NB4 (cell line): ENCODE measurements at regions not wholly inside any gene's neighbourhood (a gene's known extent, or its start where the extent isn't known, plus 50 kb on each side); places are given as distances from the start of the nearest gene placed in this dataset.

Source experiments
- POLR2A ChIP-seq: IDR thresholded peaks from 2 replicates; pipeline ENCODE4 v1.6.1; 2011; ENCODE audit warnings: mild to moderate bottlenecking; ENCODE audit not compliant: insufficient read length; ENCODE audit errors: extremely low read depth
- TF ChIP-seq, protein P1 (sequence below): IDR thresholded peaks from one replicate; pipeline ENCODE4 v1.5.1; 2012; ENCODE audit warnings: low read depth, low read length

DNA sequence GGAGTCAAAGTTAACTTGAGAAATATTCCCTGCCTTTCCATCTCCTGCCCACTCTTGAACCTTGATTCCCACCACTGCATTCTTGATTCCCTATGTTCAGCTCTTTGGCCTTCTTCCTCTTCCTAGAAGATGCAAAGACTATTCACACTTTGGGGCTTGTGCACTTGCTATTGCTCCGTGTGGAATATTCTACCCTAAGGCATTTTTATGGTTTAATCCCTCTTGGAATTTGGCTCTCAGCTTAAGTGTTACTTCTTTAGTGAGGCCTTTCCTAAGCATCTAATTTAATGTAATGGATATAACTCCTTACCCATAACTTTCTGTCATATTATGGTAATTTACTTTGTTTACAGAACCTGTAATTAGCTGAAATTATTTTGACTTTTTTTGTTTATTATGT, 318.9 kb upstream of the COL8A1 start:
- TF ChIP-seq, protein P1, sequence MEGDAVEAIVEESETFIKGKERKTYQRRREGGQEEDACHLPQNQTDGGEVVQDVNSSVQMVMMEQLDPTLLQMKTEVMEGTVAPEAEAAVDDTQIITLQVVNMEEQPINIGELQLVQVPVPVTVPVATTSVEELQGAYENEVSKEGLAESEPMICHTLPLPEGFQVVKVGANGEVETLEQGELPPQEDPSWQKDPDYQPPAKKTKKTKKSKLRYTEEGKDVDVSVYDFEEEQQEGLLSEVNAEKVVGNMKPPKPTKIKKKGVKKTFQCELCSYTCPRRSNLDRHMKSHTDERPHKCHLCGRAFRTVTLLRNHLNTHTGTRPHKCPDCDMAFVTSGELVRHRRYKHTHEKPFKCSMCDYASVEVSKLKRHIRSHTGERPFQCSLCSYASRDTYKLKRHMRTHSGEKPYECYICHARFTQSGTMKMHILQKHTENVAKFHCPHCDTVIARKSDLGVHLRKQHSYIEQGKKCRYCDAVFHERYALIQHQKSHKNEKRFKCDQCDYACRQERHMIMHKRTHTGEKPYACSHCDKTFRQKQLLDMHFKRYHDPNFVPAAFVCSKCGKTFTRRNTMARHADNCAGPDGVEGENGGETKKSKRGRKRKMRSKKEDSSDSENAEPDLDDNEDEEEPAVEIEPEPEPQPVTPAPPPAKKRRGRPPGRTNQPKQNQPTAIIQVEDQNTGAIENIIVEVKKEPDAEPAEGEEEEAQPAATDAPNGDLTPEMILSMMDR, result no peak
- TF ChIP-seq POLR2A, result no peak
